Vagina (tissue), 2 donors: ENCODE measurements at regions not wholly inside any gene's neighbourhood (a gene's known extent, or its start where the extent isn't known, plus 50 kb on each side); places are given as distances from the start of the nearest gene placed in this dataset.

Source experiments
- DNase-seq, 2 donors: peaks; one replicate each; pipeline ENCODE4 v3.0.0-alpha.2; 2017; ENCODE audit errors: extremely low spot score in 2 of 2
- H3K27ac ChIP-seq: fragments of 200-600 bp; sonication (generic); one replicate; pipeline ENCODE4 v1.5.1; 2019
- H3K27me3 ChIP-seq: fragments of 200-600 bp; sonication (generic); one replicate; pipeline ENCODE4 v1.5.1; 2019
- H3K36me3 ChIP-seq, 2 donors: fragments of 200-600 bp; sonication (generic); one replicate each; pipeline ENCODE4 v1.5.1; 2017 to 2019
- H3K4me1 ChIP-seq: fragments of 200-600 bp; sonication (generic); one replicate; pipeline ENCODE4 v1.5.1; 2019
- H3K4me3 ChIP-seq, 2 donors: fragments of 200-600 bp; sonication (generic); 1 replicate in 1 of 2; 2 replicates in 1 of 2; pipeline ENCODE4 v1.5.1; 2016 to 2019
- H3K9me3 ChIP-seq: fragments of 200-600 bp; sonication (generic); one replicate; pipeline ENCODE4 v1.5.1; 2019
- CTCF ChIP-seq, 3 experiments: fragments of 450-650 bp in 2 of 3; fragments of 200-600 bp in 1 of 3; sonication (generic) in 1 of 3; IDR thresholded peaks; one replicate each; pipeline ENCODE4 v1.5.1; 2017 to 2019; ENCODE audit warnings: antibody characterized with exemption in 3 of 3, mild to moderate bottlenecking in 2 of 3, moderate library complexity in 2 of 3
- POLR2A ChIP-seq, 2 donors: fragments of 450-650 bp; IDR thresholded peaks; one replicate each; pipeline ENCODE4 v1.6.1; 2017; ENCODE audit warnings: antibody characterized with exemption in 2 of 2, mild to moderate bottlenecking in 2 of 2, moderate library complexity in 2 of 2
- POLR2AphosphoS5 ChIP-seq, 2 donors: sonication (generic); formaldehyde crosslinking; IDR thresholded peaks; one replicate each; pipeline ENCODE4 v1.9.0; 2017; ENCODE audit warnings: antibody characterized with exemption in 2 of 2, mild to moderate bottlenecking in 2 of 2, low read depth in 1 of 2; ENCODE audit not compliant: insufficient read depth in 1 of 2
- intact Hi-C: fragments of 100-400 bp; cut with DNase I; formaldehyde crosslinking; loops from one replicate; pipeline ENCODE4 v1.15.1; 2023

DNA sequence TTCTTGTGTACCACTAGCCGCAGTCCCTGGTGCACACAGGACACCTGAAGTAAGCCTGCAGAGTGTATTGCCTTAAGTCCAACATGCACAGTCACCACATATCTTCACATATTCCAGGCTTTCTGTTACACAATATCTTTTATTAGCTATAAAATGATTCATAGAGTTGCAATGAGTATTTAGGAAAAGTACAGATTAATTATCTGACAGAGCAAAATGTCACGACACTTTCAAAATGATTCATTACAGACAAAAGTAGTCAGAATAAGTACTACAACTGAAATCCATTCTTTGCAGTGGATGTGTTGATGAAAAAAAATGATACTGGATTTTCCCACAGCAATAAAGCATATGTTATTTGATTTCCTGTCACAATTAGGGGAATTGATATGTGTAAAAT is 199.5 kb upstream of the ASCC3 start:
- H3K27me3 ChIP-seq, result no peaks in the 10 kb centered on the region
- peaks cover 12% of the 10 kb centered on the region for H3K4me1 ChIP-seq
- no peaks in the 10 kb centered on the region for H3K36me3 ChIP-seq
- no peak for DNase-seq
- no peak for TF ChIP-seq CTCF (IDR thresholded peaks at IDR 0.05)
- peak; percentile 39 to 75 for TF ChIP-seq POLR2AphosphoS5 (IDR thresholded peaks at IDR 0.05; ENCODE audit: insufficient read depth in 1 of 2, low read depth in 1 of 2)
- TF ChIP-seq POLR2A (IDR thresholded peaks at IDR 0.05), result no peak
- no peaks in the 10 kb centered on the region for H3K9me3 ChIP-seq
- H3K27ac ChIP-seq, result no peak overlapping the region
- intact Hi-C loops, result no loop called here
- H3K4me3 ChIP-seq, result no peak overlapping the region

DNA sequence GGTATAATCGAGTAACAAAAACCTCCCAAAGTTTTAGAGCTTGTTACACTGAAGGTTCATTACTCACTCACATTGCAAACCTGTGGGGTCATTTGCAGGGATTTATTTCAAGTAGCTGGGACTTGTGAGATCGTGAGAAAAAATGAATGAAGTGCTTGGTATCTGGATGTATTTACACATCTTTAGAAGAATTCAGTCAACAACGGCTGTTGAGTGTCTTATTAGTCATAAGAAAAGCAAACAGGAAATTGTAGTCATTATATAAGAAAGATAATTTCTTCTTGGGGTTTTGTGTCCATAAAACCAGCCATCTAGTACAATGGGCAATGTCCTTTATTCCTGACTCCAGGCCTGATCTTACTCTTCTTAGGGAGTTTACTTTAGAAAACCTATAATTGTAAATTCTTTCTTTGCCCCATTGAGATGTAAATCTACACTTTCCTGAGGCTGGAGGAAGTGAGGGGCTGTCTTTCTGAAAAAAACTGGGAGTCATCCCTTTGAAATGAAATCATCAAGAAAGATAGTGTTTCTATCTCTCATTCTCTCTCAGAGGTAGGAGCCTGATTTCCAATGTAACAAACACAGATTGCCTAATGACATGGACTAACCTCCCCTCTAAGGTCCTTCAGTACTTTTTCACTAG is 202.5 kb upstream of the ASCC3 start:
- peak overlapping the region; percentile 43 for H3K27ac ChIP-seq
- no peaks in the 10 kb centered on the region for H3K27me3 ChIP-seq
- DNase-seq, result no peak
- no peaks in the 10 kb centered on the region for H3K9me3 ChIP-seq
- TF ChIP-seq POLR2A (IDR thresholded peaks at IDR 0.05), result no peak
- intact Hi-C loops, result no loop called here
- peaks cover 12% of the 10 kb centered on the region for H3K4me1 ChIP-seq
- no peak overlapping the region for H3K4me3 ChIP-seq
- H3K36me3 ChIP-seq, result no peaks in the 10 kb centered on the region

DNA sequence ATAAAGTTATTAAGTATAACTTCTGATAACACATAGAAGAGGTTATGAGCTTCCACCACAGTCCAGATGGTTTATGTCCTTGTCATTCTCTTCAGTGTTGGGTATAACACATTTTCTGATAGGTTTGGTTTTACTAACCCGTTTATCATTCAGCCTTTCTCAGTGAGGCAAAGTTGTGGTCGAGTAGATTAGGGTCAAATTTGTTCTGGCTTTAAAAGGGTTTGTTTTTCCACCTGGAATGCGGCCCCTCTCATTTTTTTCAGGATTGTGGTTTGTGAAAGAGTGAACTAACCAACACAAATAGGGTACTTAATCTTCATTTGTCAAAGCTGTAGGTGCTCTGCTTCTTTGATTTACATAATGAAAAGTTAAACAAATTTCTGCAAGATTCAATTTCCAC is 204.2 kb upstream of the ASCC3 start:
- intact Hi-C loops, result no loop called here
- Histone ChIP-seq H3K4me3 (no peak overlapping the region), H3K36me3 (no peaks in the 10 kb centered on the region), H3K4me1 (peaks cover 1% of the 10 kb centered on the region), H3K27me3 (no peaks in the 10 kb centered on the region), H3K27ac (no peak overlapping the region), H3K9me3 (no peaks in the 10 kb centered on the region)
- TF ChIP-seq POLR2AphosphoS5 (IDR thresholded peaks at IDR 0.05; ENCODE audit: insufficient read depth in 1 of 2, low read depth in 1 of 2) (no peak), CTCF (IDR thresholded peaks at IDR 0.05) (no peak), POLR2A (IDR thresholded peaks at IDR 0.05) (no peak)
- DNase-seq, result no peak

DNA sequence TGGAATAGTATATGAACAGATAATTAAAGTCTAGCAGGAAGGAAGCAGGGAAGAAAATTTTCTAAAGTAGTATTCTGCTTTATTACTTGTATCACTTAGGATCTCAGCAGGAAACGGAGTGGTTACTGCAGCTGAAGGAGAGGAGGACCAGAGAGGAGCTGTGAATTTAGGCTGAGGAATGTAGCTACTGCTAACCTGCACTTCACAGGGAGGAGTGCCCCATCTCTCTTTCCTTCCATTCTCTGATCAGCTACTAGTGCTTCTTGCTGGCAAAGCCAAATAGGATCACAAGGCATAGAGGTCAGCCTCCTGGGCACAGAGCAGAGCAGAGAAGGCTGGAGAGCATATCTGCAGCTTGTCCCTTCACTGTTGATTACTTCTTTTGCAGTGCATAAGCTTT is 205.3 kb upstream of the ASCC3 start:
- intact Hi-C loops, result no loop called here
- no peak for DNase-seq
- Histone ChIP-seq H3K4me1 (no peaks in the 10 kb centered on the region), H3K9me3 (no peaks in the 10 kb centered on the region), H3K4me3 (no peak overlapping the region), H3K36me3 (no peaks in the 10 kb centered on the region), H3K27ac (no peak overlapping the region), H3K27me3 (no peaks in the 10 kb centered on the region)
- TF ChIP-seq POLR2AphosphoS5 (IDR thresholded peaks at IDR 0.05; ENCODE audit: insufficient read depth in 1 of 2, low read depth in 1 of 2) (no peak), CTCF (IDR thresholded peaks at IDR 0.05) (no peak), POLR2A (IDR thresholded peaks at IDR 0.05) (no peak)

- Histone ChIP-seq H3K4me1 (no peaks in the 10 kb centered on the region), H3K4me3 (no peak overlapping the region), H3K27ac (no peak overlapping the region), H3K36me3 (no peaks in the 10 kb centered on the region), H3K9me3 (no peaks in the 10 kb centered on the region), H3K27me3 (no peaks in the 10 kb centered on the region)
- intact Hi-C loops, result no loop called here
- no peak for TF ChIP-seq POLR2AphosphoS5 (IDR thresholded peaks at IDR 0.05; ENCODE audit: insufficient read depth in 1 of 2, low read depth in 1 of 2)
- no peak for TF ChIP-seq CTCF (IDR thresholded peaks at IDR 0.05)
- no peak for TF ChIP-seq POLR2A (IDR thresholded peaks at IDR 0.05)
- DNase-seq, result no peak
Observed at GRCh38 chr6:101088594-101088993, 207.5 kb upstream of the ASCC3 start.
